GM12878 (cell line): ENCODE measurements at regions not wholly inside any gene's neighbourhood (a gene's known extent, or its start where the extent isn't known, plus 50 kb on each side); places are given as distances from the start of the nearest gene placed in this dataset.

Experiments used
- ATAC-seq: fragments of 200-7000 bp; cut with Tn5 transposase; 3 replicates; pipeline ENCODE4 v1.9.1; 2020; ENCODE audit warnings: mild to moderate bottlenecking, moderate library complexity
- BruUV-seq: library from RNA; stranded (reverse); fragments of 400-500 nt; replicated peaks from 2 replicates; lab custom pipeline; 2021; lab: Mats Ljungman, UMichigan
- CTCF ChIA-PET: fragments of 300-600 bp; sonication (Branson Sonifier 250); formaldehyde crosslinking; extraction: SDS; loops from one replicate; lab custom pipeline; 2021; ENCODE audit warnings: inconsistent platforms; lab: Yijun Ruan, JAX
- POLR2A ChIA-PET: fragments of 350-600 bp; formaldehyde crosslinking; extraction: SDS; loops from one replicate; lab custom pipeline; 2021; ENCODE audit warnings: inconsistent platforms; lab: Charles Lee
- RAD21 ChIA-PET: fragments of 300-600 bp; sonication (Branson Sonifier 250); formaldehyde crosslinking; loops from one replicate; lab custom pipeline; 2023; ENCODE audit warnings: antibody characterized with exemption; ENCODE audit not compliant: unreplicated experiment; lab: Charles Lee
- SMC1A ChIA-PET: fragments of 300-600 bp; sonication (Branson Sonifier 250); formaldehyde crosslinking; loops from one replicate; lab custom pipeline; 2023; ENCODE audit not compliant: unreplicated experiment, uncharacterized antibody; lab: Charles Lee
- DNase-seq: peaks from one replicate; pipeline ENCODE4 v3.0.0-alpha.2; 2011; ENCODE audit warnings: low read depth, low spot score
- FAIRE-seq: peaks from 3 replicates; lab custom pipeline; 2011; peaks lifted over from hg19 to GRCh38; lab: Jason Lieb, UNC
- H2AFZ ChIP-seq: 2 replicates; pipeline ENCODE4 v1.6.0; 2011; ENCODE audit warnings: low read depth, low read length, control low read depth; ENCODE audit not compliant: control insufficient read depth
- H3K27ac ChIP-seq: 2 replicates; pipeline ENCODE4 v1.5.1; 2011; ENCODE audit warnings: control low read depth; ENCODE audit not compliant: control insufficient read depth, insufficient read depth
- H3K27me3 ChIP-seq, 2 experiments: replicated peaks in 1 of 2; 2 replicates each; pipeline versions ENCODE4 v1.6.0 to v1.6.1; 2011; ENCODE audit warnings: low read length in 1 of 2; ENCODE audit not compliant: control insufficient read depth in 2 of 2, insufficient read depth in 2 of 2
- H3K36me3 ChIP-seq, 2 experiments: 2 replicates each; pipeline ENCODE4 v1.5.1; 2011; ENCODE audit warnings: low read length in 1 of 2; ENCODE audit not compliant: control insufficient read depth in 2 of 2, insufficient read depth in 2 of 2
- H3K4me1 ChIP-seq: 2 replicates; pipeline ENCODE4 v1.6.1; 2011; ENCODE audit warnings: mild to moderate bottlenecking, low read length, moderate library complexity, mixed read lengths; ENCODE audit not compliant: control insufficient read depth, insufficient read depth
- H3K4me2 ChIP-seq: 2 replicates; pipeline ENCODE4 v1.6.0; 2011; ENCODE audit warnings: control low read depth; ENCODE audit not compliant: control insufficient read depth, insufficient read depth
- H3K4me3 ChIP-seq: fragments of 200-600 bp; sonication (generic); 2 replicates; pipeline ENCODE4 v1.5.1; 2016
- H3K79me2 ChIP-seq: 2 replicates; pipeline ENCODE4 v1.6.0; 2011; ENCODE audit warnings: low read length; ENCODE audit not compliant: control insufficient read depth, insufficient read depth
- H3K9ac ChIP-seq: 2 replicates; pipeline ENCODE4 v1.8.0; 2011; ENCODE audit warnings: low read length, control low read depth, mixed read lengths; ENCODE audit not compliant: control insufficient read depth, insufficient read depth
- H3K9me3 ChIP-seq: replicated peaks from 3 replicates; pipeline ENCODE4 v1.5.1; 2011; ENCODE audit warnings: mild to moderate bottlenecking, low read length; ENCODE audit not compliant: control insufficient read depth, insufficient read depth
- H4K20me1 ChIP-seq: 2 replicates; pipeline ENCODE4 v1.6.0; 2011; ENCODE audit not compliant: control insufficient read depth, insufficient read depth
- ASH2L ChIP-seq: fragments of 300-600, 200-600 bp; sonication (generic); IDR thresholded peaks from 2 replicates; pipeline ENCODE4 v1.6.1; 2017; ENCODE audit warnings: low read depth, mild to moderate bottlenecking, borderline replicate concordance
- ESRRA ChIP-seq: IDR thresholded peaks from 2 replicates; pipeline ENCODE4 v1.6.1; 2012; ENCODE audit warnings: mild to moderate bottlenecking, low read length, improper control_type of control experiment
- RFX5 ChIP-seq: IDR thresholded peaks from 2 replicates; pipeline ENCODE4 v1.6.1; 2011; ENCODE audit warnings: low read depth, low read length, improper control_type of control experiment
- SIX5 ChIP-seq: IDR thresholded peaks from 2 replicates; pipeline ENCODE4 v1.6.1; 2011; ENCODE audit warnings: mild to moderate bottlenecking, low read depth, low read length, moderate library complexity; ENCODE audit not compliant: severe bottlenecking
- SMAD1 ChIP-seq: fragments of 450-650 bp; IDR thresholded peaks from 2 replicates; pipeline ENCODE4 v1.6.1; 2018; ENCODE audit warnings: mild to moderate bottlenecking, low read depth; ENCODE audit not compliant: partially characterized antibody
- WGBS: methylation state at CpG from one replicate; pipeline ENCODE4 v1.1.6; 2016; ENCODE audit warnings: low lambda C conversion rate; ENCODE audit not compliant: insufficient replicate concordance, insufficient coverage; ENCODE audit errors: missing lambda C conversion rate; 5-methylcytosine and 5-hydroxymethylcytosine counted together
- in situ Hi-C: fragments of 300-500 bp; cut with MboI; formaldehyde crosslinking; loops from 9 replicates; pipeline ENCODE4 v1.14.3; 2018; ENCODE audit warnings: mixed read lengths
- intact Hi-C: fragments of 100-400 bp; cut with micrococcal nuclease; formaldehyde crosslinking; loops from one replicate; pipeline ENCODE4 v1.14.2; 2022; ENCODE audit not compliant: unreplicated experiment
- TF ChIP-seq, protein P1 (sequence below): fragments of 450-650 bp; IDR thresholded peaks from 2 replicates; pipeline ENCODE4 v1.6.1; 2017; ENCODE audit warnings: borderline replicate concordance

DNA sequence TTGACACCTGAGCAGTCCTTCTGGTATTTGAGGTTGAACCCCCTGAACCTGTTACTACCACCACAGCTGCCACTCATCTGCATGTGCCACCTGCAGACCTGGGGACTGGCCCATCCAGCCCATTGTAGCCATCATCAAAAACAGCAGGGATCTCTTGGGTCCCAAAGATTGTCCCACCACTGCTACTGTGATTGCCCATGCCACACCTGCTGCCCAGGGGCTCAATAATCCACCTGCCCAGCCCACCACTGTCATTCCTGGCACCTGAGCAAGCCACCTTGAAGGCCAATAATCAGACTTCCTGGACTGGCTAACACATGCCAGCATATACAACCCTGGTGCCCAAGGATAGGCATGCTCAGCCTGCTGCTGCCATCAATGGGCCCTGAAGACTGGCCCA is 327.6 kb downstream of the CYRIA start:
- RAD21 ChIA-PET: no interaction called here
- no peak overlapping the region for H3K4me3 ChIP-seq
- in situ Hi-C loops: no loop called here

DNA sequence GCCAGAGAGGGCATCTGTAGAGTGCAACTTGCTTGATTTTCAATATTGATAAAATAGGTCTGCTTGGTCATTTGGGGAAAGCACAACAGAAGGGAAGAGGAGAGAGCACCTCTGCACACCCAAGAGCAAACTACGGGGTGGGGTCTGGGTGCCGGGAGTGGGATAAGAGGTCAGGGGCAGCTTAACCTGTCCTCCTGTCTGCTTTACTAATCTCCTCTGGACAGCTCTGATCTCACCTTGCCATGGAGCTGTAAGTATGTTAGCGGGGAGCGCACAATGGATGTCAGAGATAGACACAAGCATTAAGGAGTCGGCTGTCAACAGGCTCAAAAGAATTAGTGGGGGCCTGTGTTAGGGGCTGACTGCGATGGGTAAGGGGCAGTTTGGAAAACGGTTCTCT is 328.7 kb downstream of the CYRIA start:
- H3K79me2 ChIP-seq: no peaks in the 10 kb centered on the region
- in situ Hi-C loops: no loop called here
- POLR2A ChIA-PET: no interaction called here
- DNase-seq (no peak), ATAC-seq (no peak), FAIRE-seq (no peak)
- SMC1A ChIA-PET: no interaction called here
- no peaks in the 10 kb centered on the region for H4K20me1 ChIP-seq
- H3K4me3 ChIP-seq: no peak overlapping the region
- H2AFZ ChIP-seq: no peak overlapping the region
- H3K4me2 ChIP-seq: no peak overlapping the region
- intact Hi-C loops: no loop called here
- no peak for TF ChIP-seq RFX5
- TF ChIP-seq ASH2L: no peak
- BruUV-seq: no TSS peak
- H3K9ac ChIP-seq: no peak overlapping the region
- no peaks in the 10 kb centered on the region for H3K27me3 ChIP-seq
- CTCF ChIA-PET: no interaction called here
- no peak overlapping the region for H3K27ac ChIP-seq
- H3K4me1 ChIP-seq: no peaks in the 10 kb centered on the region
- H3K36me3 ChIP-seq: no peaks in the 10 kb centered on the region
- 42% methylated on average over 7 of the region's 7 CpGs for WGBS
- H3K9me3 ChIP-seq: no peaks in the 10 kb centered on the region
- RAD21 ChIA-PET: no interaction called here

More for the DNA sequence above, 327.6 kb downstream of the CYRIA start:
- Histone ChIP-seq H3K9me3 (no peaks in the 10 kb centered on the region), H3K36me3 (no peaks in the 10 kb centered on the region), H3K4me1 (no peaks in the 10 kb centered on the region), H3K4me2 (no peak overlapping the region), H3K9ac (no peak overlapping the region), H3K79me2 (no peaks in the 10 kb centered on the region), H3K27ac (no peak overlapping the region), H4K20me1 (no peaks in the 10 kb centered on the region), H3K27me3 (no peaks in the 10 kb centered on the region), H2AFZ (no peak overlapping the region)
- no TSS peak for BruUV-seq
- CTCF ChIA-PET: no interaction called here
- FAIRE-seq: no peak
- ATAC-seq: no peak
- SMC1A ChIA-PET: no interaction called here
- DNase-seq: no peak
- POLR2A ChIA-PET: no interaction called here
- TF ChIP-seq SMAD1 (no peak), ESRRA (no peak), SIX5 (no peak)
- TF ChIP-seq, protein P1, sequence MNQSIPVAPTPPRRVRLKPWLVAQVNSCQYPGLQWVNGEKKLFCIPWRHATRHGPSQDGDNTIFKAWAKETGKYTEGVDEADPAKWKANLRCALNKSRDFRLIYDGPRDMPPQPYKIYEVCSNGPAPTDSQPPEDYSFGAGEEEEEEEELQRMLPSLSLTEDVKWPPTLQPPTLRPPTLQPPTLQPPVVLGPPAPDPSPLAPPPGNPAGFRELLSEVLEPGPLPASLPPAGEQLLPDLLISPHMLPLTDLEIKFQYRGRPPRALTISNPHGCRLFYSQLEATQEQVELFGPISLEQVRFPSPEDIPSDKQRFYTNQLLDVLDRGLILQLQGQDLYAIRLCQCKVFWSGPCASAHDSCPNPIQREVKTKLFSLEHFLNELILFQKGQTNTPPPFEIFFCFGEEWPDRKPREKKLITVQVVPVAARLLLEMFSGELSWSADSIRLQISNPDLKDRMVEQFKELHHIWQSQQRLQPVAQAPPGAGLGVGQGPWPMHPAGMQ: no peak
- intact Hi-C loops: no loop called here
